ENCODE measurements at regions not wholly inside any gene's neighbourhood (a gene's known extent, or its start where the extent isn't known, plus 50 kb on each side); places are given as distances from the start of the nearest gene placed in this dataset.

- ChIA-PET CTCF (interaction anchor here (1.4 kb wide), 1 partner anchor 16 kb away, joined by 3 read pairs; no protein-coding TSS in a partner anchor), POLR2A (no interaction called here)
- FAIRE-seq (no peak), DNase-seq (ENCODE audit: low read depth in 1 of 2, low spot score in 1 of 2) (peak in 1 of 2 experiments; percentile 56), ATAC-seq (peak in 1 of 2 experiments; percentile 71; a peak in 3 of 6 replicates)
- 3% methylated on average over 1 of the region's 1 CpG for WGBS (ENCODE audit: missing lambda C conversion rate)
- Histone ChIP-seq H3K4me1 (peaks cover 24% of the 10 kb centered on the region), H3K4me2 (peak overlapping the region; percentile 25), H3K27ac (peak overlapping the region; percentile 55 to 62), H3K4me3 (no peak overlapping the region), H3K9me3 (no peaks in the 10 kb centered on the region; the same call in 2 of the 3 replicates)
- no peak for TF ChIP-seq JUN (IDR thresholded peaks at IDR 0.05)
- TF ChIP-seq FOSB (CRISPR knock-in tag; IDR thresholded peaks at IDR 0.05), result no peak
- TF ChIP-seq REST (IDR thresholded peaks at IDR 0.05), result no peak
- no peak for TF ChIP-seq HOXA7 (CRISPR knock-in tag; IDR thresholded peaks at IDR 0.05)
- peak in 1 of 2 experiments; percentile 36; a peak in 1 of 5 replicates for TF ChIP-seq RAD21 (conservative IDR thresholded peaks at IDR 0.05 in 1 of 2, IDR thresholded peaks at IDR 0.05 in 1 of 2)
- no peak for TF ChIP-seq RNF2 (IDR thresholded peaks at IDR 0.05; ENCODE audit: borderline replicate concordance, low read depth)
- no peak for TF ChIP-seq HOXB5 (CRISPR knock-in tag; IDR thresholded peaks at IDR 0.05)
- peak; percentile 78 for TF ChIP-seq GATA3 (IDR thresholded peaks at IDR 0.05; ENCODE audit: borderline replicate concordance)
- TF ChIP-seq TP53 (CRISPR knock-in tag; IDR thresholded peaks at IDR 0.05), result no peak
- peak; percentile 71 for TF ChIP-seq JUNB (IDR thresholded peaks at IDR 0.05)
- no peak for TF ChIP-seq MAZ (IDR thresholded peaks at IDR 0.05; ENCODE audit: borderline replicate concordance, low read depth, low read length)
- TF ChIP-seq FOSL2 (IDR thresholded peaks at IDR 0.05), result no peak
- peak; percentile 39; the same call in 1 of the 2 replicates for TF ChIP-seq FOSL2 (CRISPR knock-in tag; IDR thresholded peaks at IDR 0.05)
- peak; percentile 74 to 87; a peak in 3 of 4 replicates for TF ChIP-seq CEBPB (IDR thresholded peaks at IDR 0.05)
Measured at GRCh38 chr9:78923966-78924659, 627.2 kb downstream of the PSAT1 start.

GRCh38 chr9:78927099-78927940, 630.4 kb downstream of the PSAT1 start:
- 96% methylated on average over 1 of the region's 1 CpG for WGBS (ENCODE audit: missing lambda C conversion rate)
- Histone ChIP-seq H3K4me3 (no peak overlapping the region), H3K9me3 (peaks cover 14% of the 10 kb centered on the region; the same call in 2 of the 3 replicates), H3K27ac (peak overlapping the region in 1 of 2 experiments; percentile 0; a peak in 1 of 6 replicates), H3K4me2 (no peak overlapping the region), H3K4me1 (peaks cover 20% of the 10 kb centered on the region)
- ATAC-seq, result no peak
- ChIA-PET CTCF (no interaction called here), POLR2A (no interaction called here)
- no peak for FAIRE-seq
- no peak for TF ChIP-seq HDAC2 (IDR thresholded peaks at IDR 0.05)
- no peak for TF ChIP-seq CTCF (IDR thresholded peaks at IDR 0.05)
- no peak for TF ChIP-seq FOSB (CRISPR knock-in tag; IDR thresholded peaks at IDR 0.05)
- TF ChIP-seq POLR2A (IDR thresholded peaks at IDR 0.05; ENCODE audit: low read length), result no peak
- TF ChIP-seq HES2 (IDR thresholded peaks at IDR 0.05), result no peak
- DNase-seq (ENCODE audit: low read depth in 1 of 2, low spot score in 1 of 2), result no peak
